ENCODE measurements at regions not wholly inside any gene's neighbourhood (a gene's known extent, or its start where the extent isn't known, plus 50 kb on each side); places are given as distances from the start of the nearest gene placed in this dataset.

GRCh38 chr16:6574146-6574545, 758.5 kb upstream of the RBFOX1 start:
- TF ChIP-seq CTCF (IDR thresholded peaks at IDR 0.05 in 4 of 5, conservative IDR thresholded peaks at IDR 0.05 in 1 of 5) = no peak
- TF ChIP-seq POLR2A (IDR thresholded peaks at IDR 0.05) = no peak
